IgD-negative memory B cell (primary cell): ENCODE measurements at regions not wholly inside any gene's neighbourhood (a gene's known extent, or its start where the extent isn't known, plus 50 kb on each side); places are given as distances from the start of the nearest gene placed in this dataset.

Experiments
- H3K27ac Mint-ChIP-seq, 3 donors: one replicate each; pipeline ENCODE4 v1.8.0; 2020 to 2022; ENCODE audit warnings: mild to moderate bottlenecking in 3 of 3, mixed read lengths in 3 of 3, moderate library complexity in 1 of 3
- H3K27me3 Mint-ChIP-seq: one replicate; pipeline ENCODE4 v1.8.0; 2021; ENCODE audit warnings: mixed read lengths
- H3K36me3 Mint-ChIP-seq: one replicate; pipeline ENCODE4 v1.8.0; 2020; ENCODE audit warnings: mild to moderate bottlenecking, mixed read lengths
- H3K4me1 Mint-ChIP-seq, 3 donors: one replicate each; pipeline ENCODE4 v1.8.0; 2020 to 2022; ENCODE audit warnings: mixed read lengths in 3 of 3, mild to moderate bottlenecking in 1 of 3
- H3K4me3 Mint-ChIP-seq, 4 donors: one replicate each; pipeline ENCODE4 v1.8.0; 2020 to 2022; ENCODE audit warnings: mild to moderate bottlenecking in 4 of 4, mixed read lengths in 4 of 4, moderate library complexity in 3 of 4
- H3K9me3 Mint-ChIP-seq, 3 donors: one replicate each; pipeline ENCODE4 v1.8.0; 2020 to 2021; ENCODE audit warnings: mixed read lengths in 3 of 3, mild to moderate bottlenecking in 1 of 3

DNA sequence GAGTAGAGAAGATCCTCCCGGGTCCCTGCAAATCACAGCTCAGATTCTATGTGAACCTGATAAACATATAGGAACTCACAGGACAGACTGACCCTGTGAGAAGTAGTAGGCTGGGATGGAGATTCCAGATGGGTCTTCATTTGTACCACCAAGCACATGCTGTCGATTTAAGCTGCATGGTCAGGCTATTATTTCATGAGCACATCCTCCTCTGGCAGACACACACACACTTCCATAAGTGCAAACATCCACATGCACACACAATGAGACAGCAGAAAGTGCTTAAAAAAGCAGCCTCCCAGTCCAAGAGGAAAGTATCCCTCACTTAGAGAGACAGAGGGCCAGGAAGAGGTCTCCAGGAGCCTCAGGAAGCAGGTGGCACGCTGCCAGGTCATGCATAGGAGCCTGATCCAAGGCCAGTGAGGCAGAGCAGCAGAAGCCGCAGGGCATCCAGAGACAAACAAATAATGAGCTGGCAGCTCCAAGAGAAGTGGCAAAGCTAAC, 131.8 kb downstream of the UNC5CL start:
- no peak overlapping the region for H3K27ac Mint-ChIP-seq
- no peaks in the 10 kb centered on the region for H3K4me1 Mint-ChIP-seq
- peaks cover 9% of the 10 kb centered on the region for H3K27me3 Mint-ChIP-seq
- no peaks in the 10 kb centered on the region for H3K36me3 Mint-ChIP-seq
- no peak overlapping the region for H3K4me3 Mint-ChIP-seq
- peaks cover 0 to 2% (median 2%) of the 10 kb centered on the region in 3 donors for H3K9me3 Mint-ChIP-seq

DNA sequence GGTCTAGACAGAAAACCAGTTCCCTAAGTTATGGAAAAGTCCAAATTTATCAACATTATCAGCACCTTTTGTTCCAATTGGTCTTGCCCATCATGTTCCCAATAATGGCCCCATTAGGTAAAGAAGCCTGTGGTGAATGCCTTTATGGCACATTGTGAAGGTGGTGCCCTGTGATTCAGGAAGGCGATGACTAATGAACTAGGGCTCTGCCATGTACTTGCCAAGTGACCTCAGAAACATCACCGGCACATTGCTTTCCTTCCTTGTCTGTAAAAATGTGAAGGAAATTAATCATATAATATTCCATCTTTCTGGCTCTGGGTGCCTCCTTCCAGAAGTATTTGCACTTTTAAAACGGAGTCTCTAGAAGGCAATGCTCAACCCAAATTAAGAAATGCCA, 132.3 kb downstream of the UNC5CL start:
- peaks cover 9% of the 10 kb centered on the region for H3K27me3 Mint-ChIP-seq
- no peaks in the 10 kb centered on the region for H3K36me3 Mint-ChIP-seq
- H3K9me3 Mint-ChIP-seq, result peaks cover 0 to 2% (median 2%) of the 10 kb centered on the region in 3 donors
- no peak overlapping the region for H3K4me3 Mint-ChIP-seq
- H3K4me1 Mint-ChIP-seq, result no peaks in the 10 kb centered on the region
- no peak overlapping the region for H3K27ac Mint-ChIP-seq

DNA sequence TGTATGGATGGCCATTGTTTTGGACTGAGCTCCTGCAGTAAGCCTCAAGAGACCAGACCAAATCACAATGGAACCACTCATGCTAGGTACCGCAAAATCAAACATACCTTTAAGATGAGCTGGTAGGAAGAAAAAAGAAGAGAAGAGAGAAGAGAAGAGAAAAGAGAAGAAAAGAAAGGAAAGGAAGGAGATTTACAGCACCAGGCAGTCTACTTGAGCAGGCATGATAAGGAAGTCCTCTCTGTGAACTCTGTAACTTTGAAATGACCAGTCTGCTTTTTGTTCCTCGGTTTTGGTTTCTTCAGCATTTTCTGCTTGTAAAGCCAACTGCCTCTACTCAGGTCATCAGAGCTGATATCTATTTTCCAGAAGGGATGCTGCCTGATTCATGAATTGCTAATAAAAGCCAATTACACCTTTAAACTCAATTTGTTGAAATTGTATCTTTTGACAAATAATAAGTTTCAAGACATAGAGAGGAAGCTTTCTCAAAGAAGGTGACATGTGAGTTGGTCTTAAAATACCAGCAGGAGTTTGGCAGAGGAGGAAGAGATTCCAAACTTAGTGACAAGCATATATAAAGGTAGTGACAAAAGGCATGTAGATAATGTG, 134.3 kb downstream of the UNC5CL start:
- peaks cover 0 to 2% (median 2%) of the 10 kb centered on the region in 3 donors for H3K9me3 Mint-ChIP-seq

DNA sequence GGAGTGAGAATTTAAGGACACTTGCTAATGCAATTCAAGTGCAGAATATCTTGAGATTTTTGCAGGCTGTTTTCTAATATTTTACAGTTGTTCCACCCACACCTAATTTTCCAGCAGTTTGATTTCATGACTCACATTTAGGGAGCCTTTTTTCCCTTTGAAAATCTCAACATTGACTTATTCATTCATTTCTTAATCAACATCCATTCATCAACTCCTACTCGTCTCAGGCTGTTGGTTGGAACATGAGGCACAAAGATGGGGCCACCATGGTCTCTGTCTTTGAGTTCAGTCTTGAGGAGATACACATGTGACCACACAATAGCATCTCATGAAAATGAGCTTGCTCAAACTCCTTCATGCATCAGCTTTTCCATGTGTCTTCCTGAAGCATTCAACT, 135.6 kb downstream of the UNC5CL start:
- Mint-ChIP-seq H3K27ac (no peak overlapping the region), H3K9me3 (no peaks in the 10 kb centered on the region), H3K4me3 (no peak overlapping the region), H3K4me1 (no peaks in the 10 kb centered on the region), H3K27me3 (peaks cover 7% of the 10 kb centered on the region), H3K36me3 (no peaks in the 10 kb centered on the region)

More for the DNA sequence above, 134.3 kb downstream of the UNC5CL start:
- H3K4me3 Mint-ChIP-seq, result no peak overlapping the region
- H3K27me3 Mint-ChIP-seq, result peaks cover 9% of the 10 kb centered on the region
- no peaks in the 10 kb centered on the region for H3K4me1 Mint-ChIP-seq
- H3K27ac Mint-ChIP-seq, result no peak overlapping the region
- no peaks in the 10 kb centered on the region for H3K36me3 Mint-ChIP-seq

DNA sequence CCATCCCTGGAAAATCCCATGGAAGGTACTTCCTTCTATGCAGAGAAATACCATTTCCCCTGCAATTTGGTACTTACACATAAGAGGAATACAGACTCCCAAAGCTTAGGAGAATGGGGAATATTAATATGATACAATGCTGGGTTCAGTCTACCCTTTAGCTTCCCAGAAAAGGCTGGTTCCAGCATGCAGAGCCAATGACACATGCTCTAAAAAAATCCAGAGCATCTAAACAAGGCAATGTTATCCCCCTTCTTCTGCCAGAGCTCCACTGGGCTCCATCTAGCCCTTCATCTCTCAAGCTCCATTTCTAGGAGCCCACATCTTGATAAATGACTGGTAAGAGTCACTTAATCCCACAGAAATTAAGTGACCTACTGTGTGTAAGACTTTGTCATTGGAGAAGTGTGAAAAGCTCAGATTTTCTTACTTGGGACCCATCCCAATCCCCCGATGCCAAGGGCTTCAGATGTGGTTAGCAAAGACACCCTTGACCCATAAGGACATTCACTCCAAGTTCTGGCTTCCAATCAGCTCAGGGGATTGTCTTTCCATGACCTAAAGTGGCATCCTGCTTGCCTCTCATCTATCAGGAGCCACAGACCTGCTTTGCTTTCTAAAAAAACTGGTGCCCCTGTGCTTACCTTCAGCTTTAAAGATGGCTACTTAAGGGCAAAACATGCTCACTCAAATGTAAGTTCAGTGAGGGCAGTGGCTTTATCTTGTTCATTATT, 137.5 kb downstream of the UNC5CL start:
- Mint-ChIP-seq H3K27ac (no peak overlapping the region), H3K36me3 (peaks cover 2% of the 10 kb centered on the region), H3K27me3 (peaks cover 5% of the 10 kb centered on the region), H3K4me3 (no peak overlapping the region), H3K9me3 (no peaks in the 10 kb centered on the region), H3K4me1 (no peaks in the 10 kb centered on the region)

DNA sequence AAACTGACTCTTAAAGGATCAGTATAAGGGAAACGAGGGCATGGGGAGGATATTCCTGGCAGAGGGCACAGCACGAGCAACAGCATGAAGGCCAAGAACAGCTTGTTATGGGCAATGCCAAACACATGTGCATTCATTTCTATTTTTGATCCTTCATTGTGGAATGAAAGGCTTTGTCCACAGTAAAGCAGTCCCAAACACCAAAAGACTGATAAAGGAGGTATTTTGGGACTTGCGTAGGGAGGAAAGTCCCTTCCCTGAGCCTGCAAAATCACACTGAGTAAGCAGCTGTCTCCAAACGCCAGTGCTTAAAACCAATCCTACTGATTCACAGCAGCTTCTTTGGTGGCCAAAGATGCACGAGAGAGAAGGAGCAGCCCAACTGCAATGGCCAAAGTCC, 138.2 kb downstream of the UNC5CL start:
- no peak overlapping the region for H3K27ac Mint-ChIP-seq
- no peaks in the 10 kb centered on the region for H3K4me1 Mint-ChIP-seq
- H3K27me3 Mint-ChIP-seq, result peaks cover 5% of the 10 kb centered on the region
- H3K9me3 Mint-ChIP-seq, result no peaks in the 10 kb centered on the region
- peaks cover 2% of the 10 kb centered on the region for H3K36me3 Mint-ChIP-seq
- H3K4me3 Mint-ChIP-seq, result no peak overlapping the region

DNA sequence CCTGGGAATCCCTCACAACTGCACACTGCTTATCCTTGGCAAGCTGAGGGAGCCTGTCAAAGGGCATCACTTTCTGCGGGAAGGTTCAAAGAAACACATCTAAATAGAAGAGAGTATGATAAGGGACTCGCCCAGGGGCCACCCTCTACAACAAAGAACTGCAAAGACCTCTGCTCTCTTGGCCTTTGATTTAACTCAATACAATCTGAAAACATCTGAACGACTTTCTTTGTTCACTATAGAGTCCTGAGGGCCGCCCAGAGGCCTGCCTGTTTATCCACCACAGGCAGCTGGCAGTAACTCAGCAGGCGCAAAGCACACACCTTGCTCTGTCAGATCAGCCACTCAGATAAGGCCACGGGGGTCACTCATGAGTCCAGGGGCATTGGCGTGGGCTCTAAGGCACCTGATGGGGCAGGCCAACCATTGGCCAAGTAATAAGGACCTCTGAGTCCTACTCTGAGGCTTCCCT, 139.3 kb downstream of the UNC5CL start:
- Mint-ChIP-seq H3K9me3 (no peaks in the 10 kb centered on the region), H3K4me3 (no peak overlapping the region), H3K27ac (no peak overlapping the region), H3K27me3 (peaks cover 9% of the 10 kb centered on the region), H3K36me3 (peaks cover 2% of the 10 kb centered on the region), H3K4me1 (no peaks in the 10 kb centered on the region)

DNA sequence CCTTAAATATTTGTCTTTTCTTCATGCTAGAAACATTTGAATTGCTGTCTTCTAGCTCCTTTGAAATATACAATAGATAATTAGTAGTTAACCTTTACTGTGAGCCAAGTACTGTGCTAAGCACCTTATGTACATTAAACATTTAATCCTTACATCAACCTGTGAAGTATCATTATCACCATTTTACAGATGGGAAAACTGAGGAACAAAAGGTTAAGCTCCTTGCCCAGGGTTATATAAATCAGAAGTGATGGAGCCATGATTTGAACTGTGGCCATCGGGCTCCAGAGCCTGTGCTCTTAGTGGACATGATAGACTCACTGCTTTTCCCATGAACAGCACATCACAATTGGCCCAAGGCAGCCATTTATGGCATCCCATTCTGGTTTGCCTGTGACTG, 140.9 kb downstream of the UNC5CL start:
- Mint-ChIP-seq H3K9me3 (no peaks in the 10 kb centered on the region), H3K27me3 (peaks cover 6% of the 10 kb centered on the region), H3K27ac (no peak overlapping the region), H3K4me1 (no peaks in the 10 kb centered on the region), H3K36me3 (peaks cover 2% of the 10 kb centered on the region), H3K4me3 (no peak overlapping the region)

DNA sequence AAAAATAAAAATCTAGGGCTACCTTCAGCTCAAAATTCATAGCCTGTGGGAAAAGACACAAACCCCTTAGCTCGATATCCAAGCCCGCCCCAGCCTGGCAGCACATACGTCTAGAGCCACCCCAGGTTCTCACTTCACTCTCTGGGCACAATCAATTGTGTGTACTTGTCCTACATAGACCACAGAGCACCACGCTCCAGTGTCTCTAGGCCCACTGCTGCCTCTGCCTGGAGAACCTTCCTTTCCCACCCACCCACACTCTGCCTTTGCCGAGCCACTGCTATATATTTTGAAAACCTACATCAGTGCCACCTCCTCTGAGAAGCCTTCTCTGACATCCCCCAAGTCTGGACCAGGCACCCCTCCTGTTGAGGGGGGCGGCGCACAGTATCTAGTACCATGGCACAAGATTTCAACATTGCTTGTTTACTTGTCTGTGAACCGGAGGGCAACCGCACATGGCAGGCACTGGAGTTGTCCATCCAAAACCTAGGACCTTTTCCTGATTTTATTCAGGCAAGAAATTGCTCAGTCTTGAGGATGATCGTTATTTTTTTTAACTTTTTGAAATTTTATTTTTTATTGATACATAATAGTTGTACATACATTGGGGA, 141.5 kb downstream of the UNC5CL start:
- H3K4me3 Mint-ChIP-seq, result no peak overlapping the region
- H3K27me3 Mint-ChIP-seq, result peaks cover 6% of the 10 kb centered on the region
- no peak overlapping the region for H3K27ac Mint-ChIP-seq
- peaks cover 2% of the 10 kb centered on the region for H3K36me3 Mint-ChIP-seq
- H3K9me3 Mint-ChIP-seq, result no peaks in the 10 kb centered on the region
- H3K4me1 Mint-ChIP-seq, result no peaks in the 10 kb centered on the region

DNA sequence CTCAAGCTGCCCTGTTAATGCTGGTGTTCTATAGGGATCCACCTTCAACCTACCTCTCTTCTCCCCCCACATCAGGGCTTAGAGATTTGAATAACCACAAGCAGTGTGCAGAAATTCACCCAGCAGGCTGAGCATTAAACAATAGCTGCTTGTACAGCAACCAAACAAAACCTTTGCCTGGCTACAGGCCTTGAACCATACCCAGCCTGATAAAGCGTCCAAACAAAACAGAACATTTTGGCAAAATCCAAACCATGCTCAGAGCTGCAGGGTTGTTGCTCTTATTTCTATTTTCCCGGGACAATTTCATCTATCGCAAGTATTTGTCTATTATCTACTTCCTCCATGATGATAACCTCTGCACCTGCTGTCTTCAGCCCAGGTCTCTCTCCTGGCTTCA, 142.3 kb downstream of the UNC5CL start:
- Mint-ChIP-seq H3K9me3 (peaks cover 0 to under 1% (median 0%) of the 10 kb centered on the region in 3 donors), H3K36me3 (peaks cover 2% of the 10 kb centered on the region), H3K4me1 (no peaks in the 10 kb centered on the region), H3K4me3 (no peak overlapping the region), H3K27me3 (peaks cover 6% of the 10 kb centered on the region), H3K27ac (no peak overlapping the region)

DNA sequence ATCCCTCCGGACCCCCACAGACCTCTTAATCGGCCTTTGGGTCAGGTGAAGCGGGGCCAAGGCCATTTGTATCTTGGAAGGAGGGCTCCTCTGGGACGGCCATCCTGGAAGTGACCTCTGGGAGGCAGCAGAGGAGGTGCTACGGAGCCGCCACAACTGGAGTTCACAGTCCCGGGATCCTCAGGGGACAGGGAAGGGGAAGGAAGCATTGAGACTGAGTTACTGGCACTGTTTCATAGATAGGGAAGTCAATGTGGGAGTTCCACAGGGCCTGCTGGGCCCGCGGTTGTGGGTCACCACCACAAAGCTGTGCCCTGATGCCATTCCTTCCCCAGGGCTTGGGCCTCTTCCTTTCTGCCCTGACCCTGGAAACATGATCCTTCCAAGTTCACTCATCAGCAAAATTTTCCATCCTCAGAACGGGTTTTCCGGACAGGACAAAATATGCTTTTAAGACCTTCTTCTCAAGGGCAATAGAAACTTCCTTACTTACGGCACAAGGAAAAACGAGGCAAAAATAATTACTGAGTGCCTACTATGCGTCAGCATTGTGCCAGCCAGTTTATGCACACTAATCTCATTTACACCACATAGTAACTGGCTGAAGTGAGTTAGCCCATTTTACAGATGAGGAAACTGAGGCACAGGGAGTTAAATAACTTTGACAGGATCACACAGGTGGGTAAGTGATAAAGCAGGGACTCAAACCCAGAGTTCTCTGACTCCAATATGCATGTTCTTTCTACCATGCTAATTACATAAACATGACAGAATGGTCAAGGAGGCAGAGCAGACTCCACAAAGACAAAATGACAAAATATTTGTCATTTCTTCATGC, 143.8 kb downstream of the UNC5CL start:
- no peak overlapping the region for H3K4me3 Mint-ChIP-seq
- H3K36me3 Mint-ChIP-seq, result peaks cover 2% of the 10 kb centered on the region
- H3K4me1 Mint-ChIP-seq, result no peaks in the 10 kb centered on the region
- no peak overlapping the region for H3K27ac Mint-ChIP-seq
- H3K9me3 Mint-ChIP-seq, result peaks cover 0 to 2% (median 0%) of the 10 kb centered on the region in 3 donors
- H3K27me3 Mint-ChIP-seq, result peaks cover 11% of the 10 kb centered on the region

DNA sequence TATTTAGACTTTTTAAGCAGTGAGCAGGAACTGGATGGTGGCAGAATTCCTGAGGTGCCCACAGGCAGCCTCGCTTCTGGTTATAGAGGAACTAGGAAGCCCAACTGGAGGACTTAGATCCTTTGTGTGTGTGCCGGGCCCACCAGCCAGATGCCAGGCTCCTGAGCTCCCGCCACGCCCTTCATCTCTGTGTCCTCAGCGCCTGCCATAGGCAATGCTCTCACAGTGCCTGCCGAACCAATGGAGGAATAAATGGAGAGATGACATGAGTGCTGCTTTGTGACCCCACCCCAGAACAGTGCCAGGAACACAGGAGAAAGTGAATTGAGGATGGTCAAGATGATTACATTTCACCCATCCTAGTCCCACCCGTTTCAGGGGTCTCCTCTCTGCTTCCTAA, 146.0 kb downstream of the UNC5CL start:
- H3K36me3 Mint-ChIP-seq, result peaks cover 2% of the 10 kb centered on the region
- H3K9me3 Mint-ChIP-seq, result peaks cover 0 to 2% (median 0%) of the 10 kb centered on the region in 3 donors
- H3K27me3 Mint-ChIP-seq, result peaks cover 9% of the 10 kb centered on the region
- H3K4me1 Mint-ChIP-seq, result no peaks in the 10 kb centered on the region
- H3K27ac Mint-ChIP-seq, result no peak overlapping the region
- no peak overlapping the region for H3K4me3 Mint-ChIP-seq

DNA sequence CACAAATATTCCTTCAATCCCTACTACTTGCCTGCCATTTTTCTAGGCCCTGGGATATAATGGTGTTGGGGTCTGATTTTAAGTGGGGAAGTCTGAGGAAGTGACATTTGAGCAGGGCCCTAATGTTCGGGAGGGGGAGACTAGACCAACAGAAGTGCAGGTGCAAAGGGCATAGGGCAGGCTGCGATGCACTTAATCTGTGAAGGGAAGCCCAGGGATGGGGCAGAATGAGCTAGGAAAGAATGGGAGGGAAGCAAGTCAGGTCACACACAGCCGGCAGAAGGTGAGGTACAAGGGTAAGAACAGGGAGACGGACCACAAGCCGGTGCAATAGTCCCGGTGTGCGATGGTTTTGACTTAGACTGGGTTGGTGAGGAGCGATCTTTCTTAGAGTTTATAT, 146.8 kb downstream of the UNC5CL start:
- H3K4me3 Mint-ChIP-seq, result no peak overlapping the region
- no peaks in the 10 kb centered on the region for H3K4me1 Mint-ChIP-seq
- peak overlapping the region in 1 of 3 donors; percentile 51 for H3K27ac Mint-ChIP-seq
- H3K9me3 Mint-ChIP-seq, result peaks cover 0 to 2% (median 0%) of the 10 kb centered on the region in 3 donors
- peaks cover 8% of the 10 kb centered on the region for H3K27me3 Mint-ChIP-seq
- H3K36me3 Mint-ChIP-seq, result peaks cover under 1% of the 10 kb centered on the region

DNA sequence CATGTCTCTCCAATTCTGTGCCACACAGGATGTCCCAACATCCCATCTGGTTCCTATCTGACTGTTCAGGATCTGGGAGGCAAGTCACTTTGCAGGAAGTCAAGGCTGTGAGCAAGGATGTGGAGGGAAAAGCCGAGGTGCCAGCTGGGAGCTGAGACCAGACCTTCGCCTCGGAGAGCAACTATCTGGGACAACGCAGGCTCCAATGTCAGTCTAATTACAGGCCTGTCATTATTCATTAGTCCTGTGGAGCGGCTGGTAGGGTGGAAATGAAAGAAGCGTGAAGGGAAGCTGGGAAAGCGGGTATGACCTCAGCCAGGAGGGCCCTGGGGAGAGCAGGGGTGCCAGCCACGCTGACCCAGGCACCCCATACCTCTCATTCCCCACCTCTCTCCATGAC, 147.3 kb downstream of the UNC5CL start:
- H3K36me3 Mint-ChIP-seq, result no peaks in the 10 kb centered on the region
- no peak overlapping the region for H3K4me3 Mint-ChIP-seq
- H3K4me1 Mint-ChIP-seq, result no peaks in the 10 kb centered on the region
- peak overlapping the region in 1 of 3 donors; percentile 48 for H3K27ac Mint-ChIP-seq
- peaks cover 0 to 2% (median 0%) of the 10 kb centered on the region in 3 donors for H3K9me3 Mint-ChIP-seq
- peaks cover 8% of the 10 kb centered on the region for H3K27me3 Mint-ChIP-seq

DNA sequence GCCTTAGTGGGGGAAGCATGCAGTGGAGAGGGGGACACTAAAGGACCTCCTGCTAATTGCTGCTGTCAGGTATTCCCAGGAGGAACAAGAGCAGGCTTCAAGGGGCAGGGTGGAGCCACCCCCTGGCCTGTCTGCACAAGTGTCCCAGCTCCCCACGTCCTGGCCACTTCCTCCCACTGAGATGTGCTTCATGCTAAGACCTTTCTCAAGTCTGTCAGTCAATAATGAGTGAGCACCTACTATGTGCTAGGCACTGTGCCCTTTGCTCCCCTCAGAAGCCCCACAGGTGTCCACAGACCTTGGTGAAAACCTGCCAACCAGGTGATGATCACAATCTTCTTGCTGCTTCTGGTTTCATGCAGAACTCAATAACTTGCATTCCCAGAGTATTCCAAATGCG, 147.9 kb downstream of the UNC5CL start:
- peaks cover 9% of the 10 kb centered on the region for H3K27me3 Mint-ChIP-seq
- peaks cover 0 to 2% (median 0%) of the 10 kb centered on the region in 3 donors for H3K9me3 Mint-ChIP-seq
- H3K27ac Mint-ChIP-seq, result peak overlapping the region in 2 of 3 donors; percentile 9 to 48
- H3K4me1 Mint-ChIP-seq, result no peaks in the 10 kb centered on the region
- peak overlapping the region in 1 of 4 donors; percentile 34 for H3K4me3 Mint-ChIP-seq
- H3K36me3 Mint-ChIP-seq, result no peaks in the 10 kb centered on the region
